Activated CD4-positive, CD25-positive, alpha-beta regulatory T cell treated with anti-CD3 and anti-CD28 coated beads, Interleukin-2, amount 50 U/mL, for 16 hours (primary cell): ENCODE measurements at regions not wholly inside any gene's neighbourhood (a gene's known extent, or its start where the extent isn't known, plus 50 kb on each side); places are given as distances from the start of the nearest gene placed in this dataset.
"Not testable (repeated sequence)": the region's sequence is repeated elsewhere in the genome, so short reads cannot be mapped to it uniquely, and the experiment has no call there.

Source experiments
- DNase-seq: peaks from one replicate; pipeline ENCODE4 v3.0.0-alpha.2; 2020; ENCODE audit warnings: low read depth, low spot score

DNA sequence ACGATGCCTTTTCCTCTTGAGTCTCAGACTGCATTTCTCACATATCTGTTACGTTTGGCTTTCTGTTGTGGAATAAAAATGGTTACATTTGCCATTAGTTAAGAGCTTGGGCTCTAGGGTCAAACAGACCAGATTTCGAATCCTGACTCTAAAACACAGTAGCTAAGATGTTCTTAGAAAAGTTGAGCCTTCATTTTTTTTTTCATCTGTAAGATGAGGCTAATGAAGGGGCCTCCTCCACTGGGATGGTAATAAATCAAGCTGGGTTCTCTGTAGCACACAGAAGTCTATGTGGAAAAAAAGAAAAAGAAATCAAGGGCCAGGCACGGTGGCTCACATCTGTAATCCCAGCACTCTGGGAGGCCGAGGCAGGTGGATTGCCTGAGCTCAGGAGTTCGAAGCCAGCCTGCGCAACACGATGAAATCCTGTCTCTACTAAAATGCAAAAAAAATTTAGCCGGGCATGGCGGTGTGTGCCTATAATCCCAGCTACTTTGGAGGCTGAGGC lies 49.9 kb upstream of the CAPRIN1 start:
- no peak for DNase-seq

- DNase-seq: no peak
These were observed 52.1 kb upstream of the CAPRIN1 start for GRCh38 chr11:33999393-33999792.

GRCh38 chr11:33997584-33998251 lies 53.8 kb upstream of the CAPRIN1 start:
- DNase-seq: no peak

GRCh38 chr11:33996498-33997454 lies 54.8 kb upstream of the CAPRIN1 start:
- peak; percentile 40 for DNase-seq

DNA sequence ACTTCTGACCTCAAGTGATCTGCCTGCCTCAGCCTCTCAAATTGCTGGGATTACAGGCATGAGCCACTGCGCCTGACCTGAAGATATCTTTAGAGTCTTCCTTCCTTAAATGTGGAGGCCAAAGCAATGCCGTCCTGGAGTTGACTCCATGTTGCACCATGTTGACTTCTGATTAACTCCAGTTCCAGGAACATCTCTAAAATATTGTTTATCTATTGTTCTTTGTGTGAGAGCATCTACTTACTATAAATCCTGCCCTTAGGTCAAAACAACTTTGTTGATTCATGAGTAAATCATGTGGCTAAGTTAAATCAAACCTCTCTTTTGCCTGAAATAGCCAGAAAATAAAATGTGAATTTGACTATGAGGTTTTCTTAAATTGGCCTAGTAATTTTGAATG lies 56.6 kb upstream of the CAPRIN1 start:
- no peak for DNase-seq

GRCh38 chr11:33991136-33991535 lies 60.4 kb upstream of the CAPRIN1 start:
- DNase-seq: not testable (repeated sequence)

DNA sequence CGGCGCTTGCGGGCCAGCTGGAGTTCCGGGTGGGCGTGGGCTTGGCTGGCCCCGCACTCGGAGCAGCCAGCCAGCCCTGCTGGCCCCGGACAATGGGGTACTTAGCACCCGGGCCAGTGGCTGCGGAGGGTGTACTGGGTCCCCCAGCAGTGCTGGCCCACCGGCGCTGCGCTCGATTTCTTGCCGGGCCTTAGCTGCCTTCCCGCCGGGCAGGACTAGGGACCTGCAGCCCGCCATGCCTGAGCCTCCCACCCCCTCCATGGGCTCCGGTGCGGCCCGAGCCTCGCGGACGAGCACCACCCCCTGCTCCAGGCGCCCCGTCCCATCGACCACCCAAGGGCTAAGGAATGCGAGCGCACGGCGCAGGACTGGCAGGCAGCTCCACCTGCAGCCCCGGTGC lies 61.4 kb upstream of the CAPRIN1 start:
- not testable (repeated sequence) for DNase-seq

DNA sequence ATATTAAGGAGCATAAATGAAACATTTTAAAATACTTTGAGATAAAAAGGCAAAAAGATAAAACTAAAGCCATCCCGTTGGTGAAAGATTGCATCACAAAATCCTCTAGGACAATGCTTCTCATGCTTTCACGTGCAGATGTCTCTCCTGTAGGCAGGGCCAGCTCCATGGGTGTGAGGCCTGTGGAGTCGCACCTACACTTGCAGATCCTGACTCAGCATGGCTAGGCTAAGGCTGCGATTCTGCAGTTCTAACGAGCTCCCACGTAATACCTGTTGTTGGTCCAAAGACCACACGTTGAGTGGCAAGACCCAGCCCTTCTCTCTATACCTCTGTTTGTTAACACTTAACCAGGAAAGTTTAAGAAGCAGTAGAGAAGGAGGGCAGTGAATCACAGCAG lies 62.1 kb upstream of the CAPRIN1 start:
- DNase-seq: no peak

DNA sequence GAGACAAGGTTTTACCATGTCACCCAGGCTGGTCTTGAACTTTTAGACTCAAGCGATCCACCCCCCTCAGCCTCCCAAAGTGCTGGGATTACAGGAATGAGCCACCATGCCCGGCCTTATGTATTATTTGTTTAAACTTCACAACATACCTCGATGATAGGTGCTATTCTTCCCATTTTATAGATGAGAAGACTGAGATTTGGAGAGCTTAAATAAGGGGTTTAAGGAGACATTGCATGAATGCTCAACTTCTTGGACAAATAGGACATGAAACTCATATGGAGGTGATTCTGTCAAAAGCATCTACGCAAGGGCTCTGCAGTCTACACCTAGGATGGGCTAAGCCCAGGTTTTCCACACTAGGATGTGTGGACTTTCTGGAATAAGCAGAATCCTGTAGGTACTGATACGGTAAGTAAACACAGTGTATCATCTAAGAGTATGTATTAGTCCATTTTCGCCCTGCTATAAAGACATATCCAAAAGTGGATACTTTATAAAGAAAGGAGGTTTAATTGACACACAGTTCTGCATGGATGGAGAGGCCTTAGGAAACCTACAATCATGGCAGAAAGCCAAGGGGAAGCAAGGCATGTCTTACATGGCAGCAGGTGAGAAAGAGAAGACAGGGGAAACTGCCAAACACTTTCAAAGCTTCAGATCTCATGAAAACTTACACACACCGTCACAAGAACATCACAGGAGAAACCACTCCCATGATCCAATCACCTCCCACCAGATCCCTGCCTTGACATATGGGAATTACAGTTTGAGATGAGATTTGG lies 62.8 kb upstream of the CAPRIN1 start:
- DNase-seq: no peak

- peak; percentile 51 for DNase-seq
These were observed 63.5 kb upstream of the CAPRIN1 start for GRCh38 chr11:33987975-33988580.

DNA sequence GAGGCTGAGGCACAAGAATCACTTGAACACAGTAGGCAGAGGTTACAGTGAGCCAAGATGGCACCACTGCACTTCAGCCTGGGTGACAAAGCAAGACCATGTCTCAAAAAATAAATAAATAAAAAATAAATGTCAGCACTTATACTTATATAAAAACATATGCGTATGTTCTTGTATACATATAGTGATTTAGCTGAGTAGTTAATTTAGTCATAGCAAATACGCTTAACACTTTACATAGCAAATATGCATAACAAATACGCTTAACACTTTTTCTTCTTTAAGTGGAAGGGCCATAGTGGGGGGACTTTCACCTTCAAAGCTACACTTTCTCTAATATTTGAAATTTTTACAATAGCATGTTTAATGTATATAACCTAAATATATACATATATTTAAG lies 64.0 kb upstream of the CAPRIN1 start:
- no peak for DNase-seq

GRCh38 chr11:33986597-33987501 lies 64.7 kb upstream of the CAPRIN1 start:
- DNase-seq: not testable (repeated sequence)

DNA sequence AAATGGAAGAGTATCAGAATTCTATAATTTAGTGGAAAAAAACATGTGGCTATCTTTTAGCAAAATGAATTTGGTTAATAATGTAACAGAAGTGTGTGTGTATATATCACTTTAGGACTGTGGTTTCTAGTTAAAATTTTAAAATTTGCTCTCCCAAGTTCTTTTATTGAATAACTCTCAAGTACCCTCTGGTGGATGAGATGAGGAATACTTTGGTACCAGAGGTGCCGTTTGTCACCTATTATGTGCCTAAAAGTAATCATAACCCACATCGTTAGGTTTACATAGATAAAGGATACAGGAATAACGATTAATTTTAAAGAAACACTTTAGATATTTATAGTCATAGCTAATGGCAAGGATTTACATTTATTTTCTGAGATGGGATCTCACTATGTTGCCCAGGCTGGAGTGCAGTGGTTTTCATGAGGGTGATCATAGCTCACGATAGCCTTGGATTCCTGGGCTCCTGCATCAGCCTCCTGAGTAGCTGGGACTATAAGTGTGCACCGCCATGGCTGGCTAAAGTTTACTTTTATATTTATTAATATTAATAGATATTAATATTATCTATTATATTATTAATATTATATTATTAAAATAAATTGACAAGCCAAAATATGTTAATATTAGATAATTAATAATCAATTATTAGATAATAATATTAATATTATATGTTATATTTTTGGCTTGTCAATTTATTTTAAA lies 66.7 kb upstream of the CAPRIN1 start:
- no peak for DNase-seq

DNA sequence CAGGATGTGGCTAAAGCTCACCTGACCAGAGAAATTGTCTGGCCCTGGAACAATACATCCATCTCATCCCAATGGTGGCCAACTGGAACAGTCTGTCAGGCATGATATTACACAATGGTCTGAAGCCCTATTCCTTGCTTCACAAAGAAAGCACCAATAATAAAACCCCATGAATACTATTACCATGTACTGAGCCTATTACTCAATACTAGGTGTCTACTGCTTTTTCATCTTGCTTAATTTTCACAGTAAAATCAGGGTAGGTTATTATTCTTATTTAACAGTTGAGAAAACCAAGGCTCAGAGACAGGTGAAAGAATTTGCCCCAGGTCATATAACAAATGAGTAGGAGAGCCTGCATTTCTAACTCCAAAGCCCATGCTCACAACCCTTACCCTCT lies 68.9 kb upstream of the CAPRIN1 start:
- no peak for DNase-seq

- DNase-seq: no peak
These were observed 70.6 kb upstream of the CAPRIN1 start for GRCh38 chr11:33980897-33981296.

- no peak for DNase-seq
These were observed 73.2 kb upstream of the CAPRIN1 start for GRCh38 chr11:33978376-33978775.

DNA sequence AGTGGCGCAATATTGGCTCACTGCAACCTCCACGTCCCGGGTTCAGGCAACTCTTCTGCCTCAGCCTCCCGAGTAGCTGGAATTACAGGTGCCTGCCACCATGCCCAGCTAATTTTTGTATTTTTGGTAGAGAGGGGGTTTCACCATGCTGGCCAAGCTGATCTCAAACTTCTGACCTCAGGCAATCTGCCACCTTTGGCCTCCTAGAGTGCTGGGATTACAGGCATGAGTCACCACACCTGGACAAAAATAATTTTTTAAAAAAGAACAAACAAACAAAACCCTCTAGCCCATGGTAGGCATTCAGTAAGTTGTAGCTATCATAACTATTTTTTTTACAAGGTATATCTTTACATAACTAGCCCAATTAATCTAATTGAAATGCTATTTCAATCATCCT lies 73.9 kb upstream of the CAPRIN1 start:
- DNase-seq: no peak

- DNase-seq: no peak
These were observed 74.9 kb upstream of the CAPRIN1 start for GRCh38 chr11:33976495-33977199.

DNA sequence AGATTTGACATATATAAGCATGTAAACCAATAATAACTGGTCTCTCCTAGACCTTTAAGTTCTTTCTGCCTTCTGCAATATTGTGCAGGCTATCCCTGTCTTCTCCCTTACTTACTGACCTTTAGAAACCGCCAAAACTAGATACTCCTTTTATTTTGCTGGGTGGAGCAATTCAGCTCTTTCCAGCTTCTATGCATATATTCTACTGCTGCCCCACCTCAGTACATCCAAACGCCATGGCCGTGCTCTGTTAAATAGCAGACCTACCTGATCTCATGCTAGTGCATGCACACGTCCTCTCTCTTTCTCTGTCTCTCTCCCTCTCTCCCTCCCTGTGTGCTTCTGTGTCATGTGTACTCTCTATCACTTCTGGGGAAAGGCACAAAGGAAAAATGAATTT lies 76.7 kb upstream of the CAPRIN1 start:
- no peak for DNase-seq
